ENCODE measurements at regions not wholly inside any gene's neighbourhood (a gene's known extent, or its start where the extent isn't known, plus 50 kb on each side); places are given as distances from the start of the nearest gene placed in this dataset.
A peak's percentile ranks its signal among the peaks of the same experiment; 100 is the strongest.

- no peak for TF ChIP-seq CTCF (IDR thresholded peaks at IDR 0.05; ENCODE audit: low read depth, low read length)
- in situ Hi-C loops (cut with HindIII; ENCODE audit: low sequenced_read_pairs) = no loop called here
Measured at GRCh38 chr9:16031486-16031885, 478.6 kb downstream of the CCDC171 start.

GRCh38 chr9:16031971-16032370, 479.1 kb downstream of the CCDC171 start:
- in situ Hi-C loops (cut with HindIII; ENCODE audit: low sequenced_read_pairs) = no loop called here
- H3K4me3 ChIP-seq (ENCODE audit: low read depth, low read length) = no peak overlapping the region
- peak; percentile 81 for DNase-seq (ENCODE audit: low read depth, low spot score)
- no peak for TF ChIP-seq CTCF (IDR thresholded peaks at IDR 0.05; ENCODE audit: low read depth, low read length)

More at GRCh38 chr9:16031486-16031885, 478.6 kb downstream of the CCDC171 start:
- DNase-seq (ENCODE audit: low read depth, low spot score) = peak; percentile 53
- no peak overlapping the region for H3K4me3 ChIP-seq (ENCODE audit: low read depth, low read length)

GRCh38 chr9:16032799-16033198, 480.0 kb downstream of the CCDC171 start:
- DNase-seq (ENCODE audit: low read depth, low spot score) = peak; percentile 64
- H3K4me3 ChIP-seq (ENCODE audit: low read depth, low read length) = no peak overlapping the region
- in situ Hi-C loops (cut with HindIII; ENCODE audit: low sequenced_read_pairs) = no loop called here
- peak; percentile 23 for TF ChIP-seq CTCF (IDR thresholded peaks at IDR 0.05; ENCODE audit: low read depth, low read length)

GRCh38 chr9:16033253-16033652, 480.4 kb downstream of the CCDC171 start:
- DNase-seq (ENCODE audit: low read depth, low spot score) = no peak
- H3K4me3 ChIP-seq (ENCODE audit: low read depth, low read length) = no peak overlapping the region
- in situ Hi-C loops (cut with HindIII; ENCODE audit: low sequenced_read_pairs) = no loop called here
- TF ChIP-seq CTCF (IDR thresholded peaks at IDR 0.05; ENCODE audit: low read depth, low read length) = no peak

- no peak for DNase-seq (ENCODE audit: low read depth, low spot score)
- TF ChIP-seq CTCF (IDR thresholded peaks at IDR 0.05; ENCODE audit: low read depth, low read length) = no peak
- in situ Hi-C loops (cut with HindIII; ENCODE audit: low sequenced_read_pairs) = no loop called here
- no peak overlapping the region for H3K4me3 ChIP-seq (ENCODE audit: low read depth, low read length)
Measured at GRCh38 chr9:16033921-16034691, 481.3 kb downstream of the CCDC171 start.

GRCh38 chr9:16039218-16039987, 486.6 kb downstream of the CCDC171 start:
- peak; percentile 68 for DNase-seq (ENCODE audit: low read depth, low spot score)
- H3K4me3 ChIP-seq (ENCODE audit: low read depth, low read length) = no peak overlapping the region
- peak; percentile 58 for TF ChIP-seq CTCF (IDR thresholded peaks at IDR 0.05; ENCODE audit: low read depth, low read length)
- in situ Hi-C loops (cut with HindIII; ENCODE audit: low sequenced_read_pairs) = no loop called here

Measured in astrocyte of the spinal cord (primary cell).